ENCODE measurements at regions not wholly inside any gene's neighbourhood (a gene's known extent, or its start where the extent isn't known, plus 50 kb on each side); places are given as distances from the start of the nearest gene placed in this dataset.
"Not testable (repeated sequence)": the region's sequence is repeated elsewhere in the genome, so short reads cannot be mapped to it uniquely, and the experiment has no call there.

- TF ChIP-seq, protein P1, sequence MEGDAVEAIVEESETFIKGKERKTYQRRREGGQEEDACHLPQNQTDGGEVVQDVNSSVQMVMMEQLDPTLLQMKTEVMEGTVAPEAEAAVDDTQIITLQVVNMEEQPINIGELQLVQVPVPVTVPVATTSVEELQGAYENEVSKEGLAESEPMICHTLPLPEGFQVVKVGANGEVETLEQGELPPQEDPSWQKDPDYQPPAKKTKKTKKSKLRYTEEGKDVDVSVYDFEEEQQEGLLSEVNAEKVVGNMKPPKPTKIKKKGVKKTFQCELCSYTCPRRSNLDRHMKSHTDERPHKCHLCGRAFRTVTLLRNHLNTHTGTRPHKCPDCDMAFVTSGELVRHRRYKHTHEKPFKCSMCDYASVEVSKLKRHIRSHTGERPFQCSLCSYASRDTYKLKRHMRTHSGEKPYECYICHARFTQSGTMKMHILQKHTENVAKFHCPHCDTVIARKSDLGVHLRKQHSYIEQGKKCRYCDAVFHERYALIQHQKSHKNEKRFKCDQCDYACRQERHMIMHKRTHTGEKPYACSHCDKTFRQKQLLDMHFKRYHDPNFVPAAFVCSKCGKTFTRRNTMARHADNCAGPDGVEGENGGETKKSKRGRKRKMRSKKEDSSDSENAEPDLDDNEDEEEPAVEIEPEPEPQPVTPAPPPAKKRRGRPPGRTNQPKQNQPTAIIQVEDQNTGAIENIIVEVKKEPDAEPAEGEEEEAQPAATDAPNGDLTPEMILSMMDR (conservative IDR thresholded peaks at IDR 0.05) = no peak
- H3K27ac ChIP-seq = no peak overlapping the region
These were observed 72.7 kb downstream of the FANCF start for GRCh38 chr11:22552885-22553284.

DNA sequence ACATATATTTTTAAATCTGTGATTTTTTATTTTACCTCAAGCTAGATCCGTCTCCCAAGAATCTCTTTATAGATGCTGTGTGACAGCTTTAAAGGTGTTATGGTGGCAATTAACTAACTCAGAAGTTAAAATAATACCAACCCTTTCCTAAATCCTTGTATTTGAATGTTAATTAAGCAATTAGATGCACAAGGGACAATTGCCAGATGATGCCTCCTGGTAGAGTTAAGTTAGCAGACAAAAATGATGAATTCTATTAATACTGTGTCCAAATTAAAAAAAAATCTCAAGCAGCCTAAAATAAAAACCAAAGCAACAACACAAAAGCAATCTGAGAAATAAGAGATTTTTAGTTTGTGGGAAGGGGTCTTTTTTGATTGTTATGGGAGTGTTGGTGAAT, 78.9 kb downstream of the FANCF start:
- no peak overlapping the region for H3K27ac ChIP-seq
- TF ChIP-seq, protein P1 (conservative IDR thresholded peaks at IDR 0.05) = no peak

GRCh38 chr11:22543261-22543660, 82.4 kb downstream of the FANCF start:
- TF ChIP-seq, protein P1 (conservative IDR thresholded peaks at IDR 0.05) = no peak
- H3K27ac ChIP-seq = no peak overlapping the region

GRCh38 chr11:22539821-22540256, 85.8 kb downstream of the FANCF start:
- no peak overlapping the region for H3K27ac ChIP-seq
- TF ChIP-seq, protein P1 (conservative IDR thresholded peaks at IDR 0.05) = peak; percentile 79

- TF ChIP-seq, protein P1 (conservative IDR thresholded peaks at IDR 0.05) = no peak
- no peak overlapping the region for H3K27ac ChIP-seq
These were observed 89.6 kb downstream of the FANCF start for GRCh38 chr11:22536071-22536470.

DNA sequence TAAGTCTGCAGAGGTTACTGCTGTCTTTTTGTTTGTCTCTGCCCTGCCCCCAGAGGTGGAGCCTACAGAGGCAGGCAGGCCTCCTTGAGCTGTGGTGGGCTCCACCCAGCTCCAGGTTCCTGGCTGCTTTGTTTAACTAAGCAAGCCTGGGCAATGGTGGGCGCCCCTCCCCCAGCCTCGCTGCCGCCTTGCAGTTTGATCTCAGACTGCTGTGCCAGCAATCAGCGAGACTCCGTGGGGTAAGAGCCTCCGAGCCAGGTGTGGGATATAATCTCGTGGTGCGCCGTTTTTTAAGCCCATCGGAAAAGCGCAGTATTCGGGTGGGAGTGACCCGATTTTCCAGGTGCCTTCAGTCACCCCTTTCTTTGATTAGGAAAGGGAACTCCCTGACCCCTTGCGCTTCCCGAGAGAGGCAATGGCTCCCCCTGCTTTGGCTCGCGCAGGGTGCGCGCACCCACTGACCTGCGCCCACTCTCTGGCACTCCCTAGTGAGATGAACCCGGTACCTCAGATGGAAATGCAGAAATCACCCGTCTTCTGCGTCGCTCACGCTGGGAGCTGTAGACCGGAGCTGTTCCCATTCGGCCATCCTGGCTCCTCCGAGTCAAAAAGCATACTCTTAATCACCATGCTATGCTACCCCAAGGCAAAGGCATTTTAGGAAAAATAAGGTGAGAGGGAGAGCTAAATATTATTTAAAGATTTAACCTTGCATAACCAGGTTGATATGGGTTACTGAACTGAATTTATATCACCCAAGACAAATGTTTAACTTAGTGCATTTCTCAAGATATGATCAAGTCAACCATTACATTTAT, 96.8 kb downstream of the FANCF start:
- H3K27ac ChIP-seq = not testable (repeated sequence)

DNA sequence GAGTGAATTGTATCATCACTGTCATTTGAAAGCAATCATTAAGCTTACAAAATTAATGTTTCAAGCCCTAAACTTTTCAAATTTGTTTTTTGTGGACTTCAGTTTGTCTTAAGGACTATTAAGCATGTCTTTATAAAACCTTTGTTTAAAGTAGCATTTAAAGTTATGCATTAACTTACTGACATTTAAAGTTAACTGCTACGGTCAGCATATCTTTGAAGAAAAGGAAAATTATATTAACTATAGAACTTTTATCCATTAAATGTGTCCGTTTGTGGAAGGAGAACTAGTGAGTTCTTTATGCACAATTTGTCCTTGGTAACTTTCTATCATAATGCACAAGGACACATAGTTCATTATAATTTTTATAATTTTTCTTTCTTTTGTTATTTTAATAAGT, 103.4 kb downstream of the FANCF start:
- TF ChIP-seq, protein P1 (conservative IDR thresholded peaks at IDR 0.05) = no peak
- no peak overlapping the region for H3K27ac ChIP-seq

GRCh38 chr11:22521226-22521625, 104.4 kb downstream of the FANCF start:
- TF ChIP-seq, protein P1 (conservative IDR thresholded peaks at IDR 0.05) = no peak
- H3K27ac ChIP-seq = no peak overlapping the region
